Sigmoid colon (tissue), 6 donors: ENCODE measurements at regions not wholly inside any gene's neighbourhood (a gene's known extent, or its start where the extent isn't known, plus 50 kb on each side); places are given as distances from the start of the nearest gene placed in this dataset.
"Not testable (repeated sequence)": the region's sequence is repeated elsewhere in the genome, so short reads cannot be mapped to it uniquely, and the experiment has no call there.

Experiments
- DNase-seq: peaks from one replicate; pipeline ENCODE4 v3.0.0-alpha.2; 2019
- H3K27ac ChIP-seq, 4 donors: fragments of 200-600 bp; sonication (generic); one replicate each; pipeline ENCODE4 v1.5.1; 2016 to 2019; ENCODE audit warnings: mild to moderate bottlenecking in 1 of 4
- H3K27me3 ChIP-seq, 3 donors: fragments of 200-600 bp; sonication (generic); one replicate each; pipeline ENCODE4 v1.5.1; 2019; ENCODE audit warnings: mild to moderate bottlenecking in 1 of 3
- H3K36me3 ChIP-seq, 4 donors: fragments of 200-600 bp; sonication (generic); one replicate each; pipeline ENCODE4 v1.5.1; 2016 to 2019
- H3K4me1 ChIP-seq, 4 donors: fragments of 200-600 bp; sonication (generic); one replicate each; pipeline ENCODE4 v1.5.1; 2017 to 2019
- H3K4me3 ChIP-seq, 4 donors: fragments of 200-600 bp; sonication (generic); one replicate each; pipeline ENCODE4 v1.5.1; 2017 to 2019; ENCODE audit warnings: mild to moderate bottlenecking in 2 of 4, moderate library complexity in 1 of 4
- H3K9me3 ChIP-seq, 4 donors: fragments of 200-600 bp in 3 of 4; sonication (generic) in 3 of 4; one replicate each; pipeline versions ENCODE4 v1.5.1 to v1.6.1; 2013 to 2019
- EP300 ChIP-seq, 4 donors: sonication (generic); formaldehyde crosslinking; IDR thresholded peaks; one replicate each; pipeline ENCODE4 v1.6.1; 2017; ENCODE audit warnings: antibody characterized with exemption in 4 of 4
- POLR2A ChIP-seq, 2 donors: fragments of 450-650 bp; IDR thresholded peaks; one replicate each; pipeline ENCODE4 v1.6.1; 2016; ENCODE audit warnings: antibody characterized with exemption in 2 of 2, mild to moderate bottlenecking in 2 of 2, moderate library complexity in 2 of 2
- POLR2AphosphoS5 ChIP-seq, 4 donors: sonication (generic); formaldehyde crosslinking; IDR thresholded peaks; one replicate each; pipeline ENCODE4 v1.6.1; 2017; ENCODE audit warnings: antibody characterized with exemption in 4 of 4
- WGBS, 2 donors: extraction: QIAGEN DNeasy Blood & Tissue Kit; methylation state at CpG; one replicate each; pipeline ENCODE4 v1.1.7; 2013; 5-methylcytosine and 5-hydroxymethylcytosine counted together
- intact Hi-C: fragments of 100-400 bp; cut with DNase I; formaldehyde crosslinking; loops from one replicate; pipeline ENCODE4 v1.15.1; 2023
- TF ChIP-seq, protein P1 (sequence below), 4 experiments: fragments of 450-650 bp in 3 of 4; fragments of 200-600 bp in 1 of 4; IDR thresholded peaks; one replicate each; pipeline ENCODE4 v1.5.1; 2016 to 2019; ENCODE audit warnings: antibody characterized with exemption in 4 of 4, mild to moderate bottlenecking in 3 of 4, moderate library complexity in 2 of 4
- donor health status: healthy with polysubstance abuse.
- donor health status: healthy.

DNA sequence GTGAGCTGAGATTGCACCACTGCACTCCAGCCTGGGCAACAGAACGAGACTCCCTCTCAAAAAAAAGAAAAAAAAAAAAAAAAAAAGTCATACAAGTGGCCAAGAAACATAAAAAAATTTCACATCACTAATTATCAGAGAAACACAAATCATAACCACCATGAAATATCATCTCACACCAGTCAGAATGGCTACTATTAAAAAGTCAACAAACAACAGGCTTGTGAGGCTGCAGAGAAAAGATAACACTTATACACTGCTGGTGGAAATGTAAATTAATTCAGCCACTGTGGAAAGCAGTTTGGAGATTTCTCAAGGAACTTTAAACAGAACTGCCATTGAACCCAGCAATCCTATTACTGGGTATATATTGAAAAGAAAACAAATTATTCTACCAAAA is 291.1 kb upstream of the MCTP2 start:
- no peaks in the 10 kb centered on the region for H3K4me1 ChIP-seq
- DNase-seq: no peak
- H3K4me3 ChIP-seq: no peak overlapping the region
- no peaks in the 10 kb centered on the region for H3K27me3 ChIP-seq
- TF ChIP-seq, protein P1, sequence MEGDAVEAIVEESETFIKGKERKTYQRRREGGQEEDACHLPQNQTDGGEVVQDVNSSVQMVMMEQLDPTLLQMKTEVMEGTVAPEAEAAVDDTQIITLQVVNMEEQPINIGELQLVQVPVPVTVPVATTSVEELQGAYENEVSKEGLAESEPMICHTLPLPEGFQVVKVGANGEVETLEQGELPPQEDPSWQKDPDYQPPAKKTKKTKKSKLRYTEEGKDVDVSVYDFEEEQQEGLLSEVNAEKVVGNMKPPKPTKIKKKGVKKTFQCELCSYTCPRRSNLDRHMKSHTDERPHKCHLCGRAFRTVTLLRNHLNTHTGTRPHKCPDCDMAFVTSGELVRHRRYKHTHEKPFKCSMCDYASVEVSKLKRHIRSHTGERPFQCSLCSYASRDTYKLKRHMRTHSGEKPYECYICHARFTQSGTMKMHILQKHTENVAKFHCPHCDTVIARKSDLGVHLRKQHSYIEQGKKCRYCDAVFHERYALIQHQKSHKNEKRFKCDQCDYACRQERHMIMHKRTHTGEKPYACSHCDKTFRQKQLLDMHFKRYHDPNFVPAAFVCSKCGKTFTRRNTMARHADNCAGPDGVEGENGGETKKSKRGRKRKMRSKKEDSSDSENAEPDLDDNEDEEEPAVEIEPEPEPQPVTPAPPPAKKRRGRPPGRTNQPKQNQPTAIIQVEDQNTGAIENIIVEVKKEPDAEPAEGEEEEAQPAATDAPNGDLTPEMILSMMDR (IDR thresholded peaks at IDR 0.05): no peak
- TF ChIP-seq POLR2AphosphoS5 (IDR thresholded peaks at IDR 0.05): no peak
- TF ChIP-seq EP300 (IDR thresholded peaks at IDR 0.05): no peak
- no peak for TF ChIP-seq POLR2A (IDR thresholded peaks at IDR 0.05)
- no peak overlapping the region for H3K27ac ChIP-seq
- 50 to 77% methylated on average over 1 of the region's 1 CpG for WGBS, 2 donors
- H3K9me3 ChIP-seq: no peaks in the 10 kb centered on the region
- intact Hi-C loops: no loop called here
- no peaks in the 10 kb centered on the region for H3K36me3 ChIP-seq

DNA sequence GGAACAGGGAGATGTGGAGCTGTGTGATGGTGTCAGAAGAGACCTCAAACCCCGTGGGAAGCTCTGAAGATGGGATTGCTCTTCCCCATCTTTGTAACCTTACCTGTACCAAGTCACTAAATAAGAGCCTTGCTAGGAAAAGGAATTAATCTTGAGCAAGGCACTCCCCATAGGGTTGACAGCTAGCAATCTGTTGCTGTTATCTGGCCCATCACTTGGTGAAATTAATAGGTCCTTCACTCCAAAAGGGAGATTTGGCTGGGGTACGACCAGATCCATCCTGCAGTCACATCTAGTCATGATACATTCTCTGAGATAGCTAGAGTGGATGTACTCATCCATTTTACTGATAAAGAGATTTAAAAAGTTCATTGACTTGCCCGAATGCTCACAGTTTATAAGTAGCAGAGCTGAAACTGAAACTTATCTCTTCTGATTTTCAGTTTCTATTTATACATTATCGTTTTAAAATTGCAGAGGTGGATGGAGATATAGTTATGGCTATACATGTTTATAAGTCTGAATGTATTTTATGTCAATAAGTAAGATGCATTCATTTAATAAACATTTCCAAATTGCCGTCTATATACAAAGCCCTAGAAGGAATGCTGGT is 299.1 kb upstream of the MCTP2 start:
- TF ChIP-seq POLR2AphosphoS5 (IDR thresholded peaks at IDR 0.05) (no peak), EP300 (IDR thresholded peaks at IDR 0.05) (no peak), POLR2A (IDR thresholded peaks at IDR 0.05) (no peak)
- TF ChIP-seq, protein P1 (IDR thresholded peaks at IDR 0.05): no peak
- Histone ChIP-seq H3K27me3 (no peaks in the 10 kb centered on the region), H3K4me3 (no peak overlapping the region), H3K27ac (no peak overlapping the region), H3K9me3 (no peaks in the 10 kb centered on the region), H3K4me1 (peaks cover 0 to 9% (median 8%) of the 10 kb centered on the region in 4 donors), H3K36me3 (no peaks in the 10 kb centered on the region)
- intact Hi-C loops: no loop called here
- DNase-seq: no peak
- whole genome bisulfite sequencing, 2 donors: 39 to 58% methylated on average over 5 of the region's 5 CpGs

DNA sequence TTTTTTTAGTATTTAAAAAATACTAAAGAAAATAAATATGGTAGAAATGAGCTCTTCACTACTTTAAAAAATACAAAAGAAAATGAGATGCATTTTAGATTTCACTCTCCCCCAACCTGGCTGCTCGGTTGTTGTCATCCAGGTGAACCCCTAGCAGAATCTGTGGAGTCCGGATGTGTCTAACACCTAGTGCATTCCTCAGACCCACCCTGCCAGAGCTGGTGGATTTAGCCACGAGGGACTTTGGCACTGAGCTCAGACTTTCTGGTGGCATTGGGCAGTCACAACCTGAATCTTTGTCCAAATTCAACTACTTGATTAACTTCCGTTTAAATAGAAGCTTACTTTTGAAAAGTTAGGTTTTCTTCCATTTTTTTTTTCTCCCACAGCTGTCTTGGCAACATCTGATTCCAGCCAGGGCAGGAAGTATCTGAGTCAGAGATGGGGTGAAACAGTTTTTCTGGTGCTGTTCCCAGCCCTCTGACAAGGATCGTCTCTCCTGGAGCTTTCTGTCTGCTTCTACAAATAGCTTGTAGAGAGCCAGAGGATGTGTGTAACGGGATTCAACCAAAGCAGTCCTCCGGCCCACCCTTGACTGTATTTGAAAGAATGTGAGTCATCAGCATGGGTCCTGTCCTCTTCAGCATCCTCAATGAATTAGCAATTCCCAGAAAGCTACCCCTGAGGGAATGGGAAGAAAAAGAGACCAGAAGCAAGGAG is 301.8 kb upstream of the MCTP2 start:
- intact Hi-C loops: no loop called here
- H3K27me3 ChIP-seq: no peaks in the 10 kb centered on the region
- H3K4me3 ChIP-seq: no peak overlapping the region
- 64 to 71% methylated on average over 7 of the region's 7 CpGs for WGBS, 2 donors
- TF ChIP-seq POLR2A (IDR thresholded peaks at IDR 0.05) (no peak), EP300 (IDR thresholded peaks at IDR 0.05) (no peak), POLR2AphosphoS5 (IDR thresholded peaks at IDR 0.05) (peak in 3 of 4 donors; percentile 11 to 46 (median 15))
- TF ChIP-seq, protein P1 (IDR thresholded peaks at IDR 0.05): no peak
- peak; percentile 89 for DNase-seq
- H3K4me1 ChIP-seq: peaks cover 0 to 9% (median 8%) of the 10 kb centered on the region in 4 donors
- peak overlapping the region in 2 of 4 donors; percentile 38 to 49 for H3K27ac ChIP-seq
- no peaks in the 10 kb centered on the region for H3K9me3 ChIP-seq
- no peaks in the 10 kb centered on the region for H3K36me3 ChIP-seq

DNA sequence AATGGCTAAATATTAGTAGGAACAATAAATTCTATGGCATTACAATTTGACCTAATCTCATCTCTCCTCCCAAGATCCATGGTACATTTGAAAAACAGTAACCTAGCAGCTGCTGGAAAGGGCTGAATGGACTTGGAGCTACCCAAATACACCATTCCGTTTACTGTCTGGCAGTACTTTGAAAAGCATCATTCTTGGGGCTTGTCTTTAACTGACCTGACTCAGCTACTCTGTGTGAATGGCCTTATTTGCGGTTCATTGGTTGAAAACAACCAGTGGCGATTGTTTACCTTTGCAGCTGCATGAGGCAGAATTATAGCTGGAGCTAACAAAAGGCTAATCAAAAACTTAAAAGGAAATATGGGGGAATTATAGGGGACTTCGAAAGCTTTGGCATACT is 311.2 kb upstream of the MCTP2 start:
- intact Hi-C loops: no loop called here
- H3K27ac ChIP-seq: no peak overlapping the region
- H3K36me3 ChIP-seq: no peaks in the 10 kb centered on the region
- no peaks in the 10 kb centered on the region for H3K4me1 ChIP-seq
- H3K27me3 ChIP-seq: no peaks in the 10 kb centered on the region
- TF ChIP-seq, protein P1 (IDR thresholded peaks at IDR 0.05): no peak
- TF ChIP-seq EP300 (IDR thresholded peaks at IDR 0.05) (no peak), POLR2A (IDR thresholded peaks at IDR 0.05) (no peak), POLR2AphosphoS5 (IDR thresholded peaks at IDR 0.05) (no peak)
- whole genome bisulfite sequencing, 2 donors: 56 to 65% methylated on average over 4 of the region's 4 CpGs
- H3K9me3 ChIP-seq: peaks cover 0 to 3% (median 0%) of the 10 kb centered on the region in 4 donors
- no peak for DNase-seq
- no peak overlapping the region for H3K4me3 ChIP-seq

DNA sequence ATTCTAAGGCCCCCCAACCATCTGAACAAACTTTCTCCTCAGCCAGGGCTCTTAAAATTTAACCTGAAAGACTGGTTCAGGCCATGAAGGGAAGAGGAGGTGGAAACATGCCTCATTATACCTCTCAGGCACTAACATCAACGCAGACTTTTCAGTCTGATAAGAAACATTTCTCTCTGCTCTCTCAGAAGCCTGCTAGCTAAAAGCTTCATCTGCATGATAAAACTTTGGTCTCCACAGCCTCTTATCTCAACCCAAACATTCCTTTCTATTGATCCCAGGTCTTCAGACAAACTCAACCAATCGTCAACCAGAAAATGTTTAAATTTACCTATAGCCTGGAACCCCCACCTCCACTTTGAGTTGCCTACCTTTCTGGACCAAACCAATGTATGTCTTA is 312.6 kb upstream of the MCTP2 start:
- 31 to 67% methylated on average over 2 of the region's 2 CpGs for WGBS, 2 donors
- H3K36me3 ChIP-seq, intact Hi-C loops, DNase-seq, H3K27ac ChIP-seq, H3K4me1 ChIP-seq, H3K4me3 ChIP-seq, H3K27me3 ChIP-seq, H3K9me3 ChIP-seq: not testable (repeated sequence)
